ENCODE measurements at regions not wholly inside any gene's neighbourhood (a gene's known extent, or its start where the extent isn't known, plus 50 kb on each side); places are given as distances from the start of the nearest gene placed in this dataset.

DNA sequence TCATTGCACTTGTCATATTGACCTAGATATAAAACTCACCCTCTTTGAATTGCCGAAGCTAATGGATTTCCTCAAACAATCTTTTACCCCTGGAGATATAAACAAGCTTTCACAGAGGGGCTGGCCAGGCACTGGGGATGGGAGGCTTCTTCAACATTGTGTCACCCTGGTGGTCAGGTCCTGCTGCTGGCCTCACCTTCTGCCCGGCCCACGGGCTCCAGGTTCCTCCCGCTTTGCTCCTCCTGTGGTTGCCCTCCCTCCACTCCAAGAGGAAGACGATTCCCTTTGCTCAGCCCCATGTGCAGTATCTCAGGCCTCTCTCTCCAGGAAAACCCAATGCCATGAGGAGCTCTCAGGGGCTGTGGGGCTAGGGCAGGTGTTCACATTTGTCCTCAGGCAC, 118.1 kb upstream of the ADCY1 start:
- no peaks in the 10 kb centered on the region for H3K36me3 Mint-ChIP-seq
- H3K4me1 Mint-ChIP-seq = no peaks in the 10 kb centered on the region
- H3K27me3 Mint-ChIP-seq (ENCODE audit: low read depth in 2 of 2) = peaks cover 12 to 26% of the 10 kb centered on the region in 2 donors
- intact Hi-C loops (cut with micrococcal nuclease) = no loop called here
- ATAC-seq (no peak), DNase-seq (no peak)
- Histone ChIP-seq H3K27ac (ENCODE audit: low read length) (no peak overlapping the region), H3K27me3 (ENCODE audit: control insufficient read depth, insufficient read depth, low read length) (no peaks in the 10 kb centered on the region), H3K9me3 (ENCODE audit: control insufficient read depth, insufficient read depth, low read length) (no peaks in the 10 kb centered on the region), H3K36me3 (ENCODE audit: control insufficient read depth, insufficient read depth, low read length) (no peaks in the 10 kb centered on the region), H3K4me1 (ENCODE audit: control insufficient read depth, insufficient read depth, low read length) (no peaks in the 10 kb centered on the region), H3K4me3 (ENCODE audit: low read length) (no peak overlapping the region)
- H3K9me3 Mint-ChIP-seq = no peaks in the 10 kb centered on the region
- H3K4me3 Mint-ChIP-seq = no peak overlapping the region
- 80% methylated on average over 5 of the region's 5 CpGs for WGBS (ENCODE audit: insufficient coverage)
- H3K27ac Mint-ChIP-seq = no peak overlapping the region
- TF ChIP-seq CTCF (IDR thresholded peaks at IDR 0.05) = no peak

DNA sequence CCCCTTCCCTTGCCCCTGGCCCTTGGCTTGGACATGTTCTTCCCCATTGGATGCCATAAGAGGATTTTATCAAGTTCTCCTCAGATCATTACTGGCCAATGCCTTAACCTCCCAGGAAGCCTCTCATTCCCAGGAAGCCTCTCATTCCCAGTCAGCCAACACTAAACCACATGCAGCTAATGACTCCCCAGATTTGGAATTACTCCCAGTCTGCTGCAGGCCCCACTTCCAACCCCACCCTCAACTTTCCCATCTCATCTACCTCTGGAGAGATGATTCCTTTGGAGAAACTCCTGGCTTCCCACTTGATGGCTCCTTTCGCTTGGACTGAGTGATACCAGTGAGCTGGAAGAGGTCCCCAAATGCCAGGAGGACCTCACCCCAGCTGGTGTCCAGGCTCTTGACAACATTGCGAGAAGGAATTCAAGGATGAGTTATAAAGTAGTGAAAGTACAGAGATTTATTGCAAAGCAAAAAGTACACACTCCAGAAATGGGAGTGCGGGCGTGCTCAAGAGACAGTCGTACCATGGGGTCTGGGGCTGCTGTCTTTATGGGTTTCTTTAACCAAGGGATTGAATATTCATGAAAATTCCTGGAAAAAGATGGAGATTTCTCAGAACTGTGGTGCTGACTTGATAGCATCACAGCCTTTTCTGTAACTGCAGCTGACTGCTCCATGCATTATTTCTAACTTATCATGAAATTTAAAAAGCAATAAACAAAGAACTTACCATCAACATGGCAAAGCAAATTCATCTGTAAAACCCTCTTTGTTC, 117.2 kb upstream of the ADCY1 start:
- Histone ChIP-seq H3K4me3 (ENCODE audit: low read length) (no peak overlapping the region), H3K27ac (ENCODE audit: low read length) (no peak overlapping the region), H3K9me3 (ENCODE audit: control insufficient read depth, insufficient read depth, low read length) (no peaks in the 10 kb centered on the region), H3K4me1 (ENCODE audit: control insufficient read depth, insufficient read depth, low read length) (no peaks in the 10 kb centered on the region), H3K36me3 (ENCODE audit: control insufficient read depth, insufficient read depth, low read length) (no peaks in the 10 kb centered on the region), H3K27me3 (ENCODE audit: control insufficient read depth, insufficient read depth, low read length) (no peaks in the 10 kb centered on the region)
- intact Hi-C loops (cut with micrococcal nuclease) = no loop called here
- no peak for TF ChIP-seq CTCF (IDR thresholded peaks at IDR 0.05)
- ATAC-seq = no peak
- no peaks in the 10 kb centered on the region for H3K4me1 Mint-ChIP-seq
- WGBS (ENCODE audit: insufficient coverage) = 94% methylated on average over 5 of the region's 5 CpGs
- DNase-seq = no peak
- no peak overlapping the region for H3K27ac Mint-ChIP-seq
- H3K4me3 Mint-ChIP-seq = no peak overlapping the region
- H3K36me3 Mint-ChIP-seq = no peaks in the 10 kb centered on the region
- no peaks in the 10 kb centered on the region for H3K9me3 Mint-ChIP-seq
- peaks cover 10 to 17% of the 10 kb centered on the region in 2 donors for H3K27me3 Mint-ChIP-seq (ENCODE audit: low read depth in 2 of 2)

DNA sequence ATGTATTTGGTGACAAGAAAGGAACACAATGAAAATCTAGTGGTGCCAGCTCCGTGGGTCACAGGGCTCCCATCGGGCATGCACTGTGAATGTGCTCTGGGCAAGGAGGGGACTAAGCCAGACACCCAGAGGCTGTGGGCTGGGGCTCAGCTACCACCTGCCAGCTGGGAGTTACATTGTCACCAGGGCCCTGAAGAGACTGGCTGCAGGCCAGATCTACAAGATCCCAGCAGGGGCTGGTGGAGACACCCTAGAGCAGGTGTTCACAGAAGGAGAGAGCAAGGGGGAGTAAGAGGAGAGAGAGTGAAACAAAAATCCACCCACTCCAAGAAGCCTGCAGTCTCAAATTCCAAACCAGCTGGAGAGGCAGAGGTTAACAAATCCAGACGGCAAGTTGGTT, 116.6 kb upstream of the ADCY1 start:
- no peak overlapping the region for H3K4me3 ChIP-seq (ENCODE audit: low read length)
- Mint-ChIP-seq H3K4me3 (no peak overlapping the region), H3K4me1 (no peaks in the 10 kb centered on the region), H3K9me3 (no peaks in the 10 kb centered on the region), H3K36me3 (no peaks in the 10 kb centered on the region), H3K27ac (no peak overlapping the region), H3K27me3 (ENCODE audit: low read depth in 2 of 2) (peaks cover 10 to 13% of the 10 kb centered on the region in 2 donors)
- TF ChIP-seq CTCF (IDR thresholded peaks at IDR 0.05) = no peak
- no peaks in the 10 kb centered on the region for H3K4me1 ChIP-seq (ENCODE audit: control insufficient read depth, insufficient read depth, low read length)
- no peak overlapping the region for H3K27ac ChIP-seq (ENCODE audit: low read length)
- intact Hi-C loops (cut with micrococcal nuclease) = no loop called here
- 76% methylated on average over 3 of the region's 3 CpGs for WGBS (ENCODE audit: insufficient coverage)
- no peaks in the 10 kb centered on the region for H3K9me3 ChIP-seq (ENCODE audit: control insufficient read depth, insufficient read depth, low read length)
- no peak for ATAC-seq
- no peaks in the 10 kb centered on the region for H3K36me3 ChIP-seq (ENCODE audit: control insufficient read depth, insufficient read depth, low read length)
- DNase-seq = no peak
- H3K27me3 ChIP-seq (ENCODE audit: control insufficient read depth, insufficient read depth, low read length) = no peaks in the 10 kb centered on the region

- Histone ChIP-seq H3K27ac (ENCODE audit: low read length) (no peak overlapping the region), H3K4me1 (ENCODE audit: control insufficient read depth, insufficient read depth, low read length) (no peaks in the 10 kb centered on the region), H3K4me3 (ENCODE audit: low read length) (no peak overlapping the region), H3K36me3 (ENCODE audit: control insufficient read depth, insufficient read depth, low read length) (no peaks in the 10 kb centered on the region), H3K9me3 (ENCODE audit: control insufficient read depth, insufficient read depth, low read length) (no peaks in the 10 kb centered on the region), H3K27me3 (ENCODE audit: control insufficient read depth, insufficient read depth, low read length) (no peaks in the 10 kb centered on the region)
- 77% methylated on average over 4 of the region's 4 CpGs for WGBS (ENCODE audit: insufficient coverage)
- DNase-seq (no peak), ATAC-seq (no peak)
- no peak overlapping the region for H3K4me3 Mint-ChIP-seq
- H3K4me1 Mint-ChIP-seq = no peaks in the 10 kb centered on the region
- no peak overlapping the region for H3K27ac Mint-ChIP-seq
- no peaks in the 10 kb centered on the region for H3K9me3 Mint-ChIP-seq
- intact Hi-C loops (cut with micrococcal nuclease) = no loop called here
- H3K27me3 Mint-ChIP-seq (ENCODE audit: low read depth in 2 of 2) = peaks cover 6 to 13% of the 10 kb centered on the region in 2 donors
- no peak for TF ChIP-seq CTCF (IDR thresholded peaks at IDR 0.05)
- H3K36me3 Mint-ChIP-seq = no peaks in the 10 kb centered on the region
Measured at GRCh38 chr7:45459476-45459875, 114.7 kb upstream of the ADCY1 start.

Data from natural killer cell (primary cell).